AG10803 (cell line): ENCODE measurements at regions not wholly inside any gene's neighbourhood (a gene's known extent, or its start where the extent isn't known, plus 50 kb on each side); places are given as distances from the start of the nearest gene placed in this dataset.

Source experiments
- DNase-seq: peaks from one replicate; pipeline ENCODE4 v3.0.0; 2010; ENCODE audit warnings: low read depth
- H3K4me3 ChIP-seq: 2 replicates; pipeline ENCODE4 v1.5.1; 2011; ENCODE audit warnings: mild to moderate bottlenecking, low read length, control low read depth
- TF ChIP-seq, protein P1 (sequence below): conservative IDR thresholded peaks from 2 replicates; pipeline ENCODE4 v1.5.1; 2011; ENCODE audit warnings: mild to moderate bottlenecking, low read length, control low read depth, inconsistent platforms

- TF ChIP-seq, protein P1, sequence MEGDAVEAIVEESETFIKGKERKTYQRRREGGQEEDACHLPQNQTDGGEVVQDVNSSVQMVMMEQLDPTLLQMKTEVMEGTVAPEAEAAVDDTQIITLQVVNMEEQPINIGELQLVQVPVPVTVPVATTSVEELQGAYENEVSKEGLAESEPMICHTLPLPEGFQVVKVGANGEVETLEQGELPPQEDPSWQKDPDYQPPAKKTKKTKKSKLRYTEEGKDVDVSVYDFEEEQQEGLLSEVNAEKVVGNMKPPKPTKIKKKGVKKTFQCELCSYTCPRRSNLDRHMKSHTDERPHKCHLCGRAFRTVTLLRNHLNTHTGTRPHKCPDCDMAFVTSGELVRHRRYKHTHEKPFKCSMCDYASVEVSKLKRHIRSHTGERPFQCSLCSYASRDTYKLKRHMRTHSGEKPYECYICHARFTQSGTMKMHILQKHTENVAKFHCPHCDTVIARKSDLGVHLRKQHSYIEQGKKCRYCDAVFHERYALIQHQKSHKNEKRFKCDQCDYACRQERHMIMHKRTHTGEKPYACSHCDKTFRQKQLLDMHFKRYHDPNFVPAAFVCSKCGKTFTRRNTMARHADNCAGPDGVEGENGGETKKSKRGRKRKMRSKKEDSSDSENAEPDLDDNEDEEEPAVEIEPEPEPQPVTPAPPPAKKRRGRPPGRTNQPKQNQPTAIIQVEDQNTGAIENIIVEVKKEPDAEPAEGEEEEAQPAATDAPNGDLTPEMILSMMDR = no peak
- H3K4me3 ChIP-seq = no peak overlapping the region
- no peak for DNase-seq
Observed at GRCh38 chr11:20211691-20212090, 51.4 kb upstream of the DBX1 start.
